Progenitor cell of endocrine pancreas (in vitro differentiated cells): ENCODE measurements at regions not wholly inside any gene's neighbourhood (a gene's known extent, or its start where the extent isn't known, plus 50 kb on each side); places are given as distances from the start of the nearest gene placed in this dataset.
A peak's percentile ranks its signal among the peaks of the same experiment; 100 is the strongest.
"Not testable (repeated sequence)": the region's sequence is repeated elsewhere in the genome, so short reads cannot be mapped to it uniquely, and the experiment has no call there.

ENCODE experiments used
- DNase-seq: peaks from one replicate; pipeline ENCODE4 v3.0.0; 2021; ENCODE audit warnings: low spot score; ENCODE audit not compliant: unreplicated experiment
- H3K27ac Mint-ChIP-seq: 2 replicates; pipeline ENCODE4 v1.8.0; 2021; ENCODE audit warnings: mild to moderate bottlenecking, moderate library complexity, mixed read lengths
- H3K27me3 Mint-ChIP-seq: 2 replicates; pipeline ENCODE4 v1.8.0; 2021; ENCODE audit warnings: mixed read lengths
- H3K36me3 Mint-ChIP-seq: 2 replicates; pipeline ENCODE4 v1.8.0; 2022; ENCODE audit warnings: mixed read lengths; ENCODE audit not compliant: insufficient read depth
- H3K4me1 Mint-ChIP-seq: 2 replicates; pipeline ENCODE4 v1.8.0; 2021; ENCODE audit warnings: low read depth, mixed read lengths
- H3K4me3 Mint-ChIP-seq: 2 replicates; pipeline ENCODE4 v1.8.0; 2021; ENCODE audit warnings: low read depth, mild to moderate bottlenecking, moderate library complexity, mixed read lengths
- H3K9me3 Mint-ChIP-seq: 2 replicates; pipeline ENCODE4 v1.8.0; 2021; ENCODE audit warnings: low read depth, mixed read lengths
- CTCF ChIP-seq: fragments of 200-600 bp; sonication (generic); IDR thresholded peaks from one replicate; pipeline ENCODE4 v1.5.0; 2021; ENCODE audit warnings: antibody characterized with exemption, mild to moderate bottlenecking; ENCODE audit not compliant: unreplicated experiment

DNA sequence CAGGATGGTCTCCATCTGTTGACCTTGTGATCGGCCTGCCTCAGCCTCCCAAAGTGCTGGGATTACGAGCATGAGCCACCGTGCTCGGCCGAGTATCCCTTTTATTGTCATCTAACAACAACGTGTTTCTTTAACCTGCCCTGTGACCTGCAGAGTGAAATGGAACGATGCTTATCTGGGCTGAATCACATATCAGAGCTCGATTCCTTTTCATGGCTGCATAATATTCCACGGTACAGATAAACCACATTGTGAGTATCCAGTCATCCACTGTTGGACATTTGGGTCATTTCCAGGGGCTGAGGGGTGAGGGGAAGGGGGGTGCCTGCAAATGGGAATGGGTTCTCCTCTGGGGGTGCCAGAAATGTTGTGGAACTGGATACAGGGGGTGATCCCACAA, 260.0 kb downstream of the ASMT start:
- peaks cover 3% of the 10 kb centered on the region for H3K9me3 Mint-ChIP-seq
- TF ChIP-seq CTCF = no peak

DNA sequence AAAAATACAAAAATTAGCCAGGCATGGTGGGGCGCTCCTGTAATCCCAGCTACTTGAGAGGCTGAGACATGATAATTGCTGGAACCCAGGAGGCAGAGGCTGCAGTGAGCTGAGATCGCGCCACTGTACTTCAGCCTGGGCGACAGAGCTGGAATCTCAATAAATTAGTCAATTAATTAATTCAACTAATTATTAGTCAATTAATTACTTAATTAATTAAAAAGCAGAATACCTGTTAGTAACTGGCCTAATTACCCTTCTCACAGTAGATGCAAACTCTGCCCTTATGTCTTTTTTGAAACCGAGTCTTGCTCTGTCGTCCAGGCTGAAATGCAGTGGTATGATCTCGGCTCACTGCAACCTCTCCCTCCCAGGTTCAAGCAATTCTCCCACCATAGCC, 261.2 kb downstream of the ASMT start:
- Mint-ChIP-seq H3K9me3 (peaks cover 3% of the 10 kb centered on the region), H3K4me3 (no peak overlapping the region), H3K27me3 (peaks cover 10% of the 10 kb centered on the region), H3K27ac (no peak overlapping the region), H3K36me3 (no peaks in the 10 kb centered on the region), H3K4me1 (no peaks in the 10 kb centered on the region)
- TF ChIP-seq CTCF = no peak
- DNase-seq = no peak

More for the DNA sequence above, 260.0 kb downstream of the ASMT start:
- Mint-ChIP-seq H3K36me3 (no peaks in the 10 kb centered on the region), H3K27ac (no peak overlapping the region), H3K27me3 (peaks cover 5% of the 10 kb centered on the region), H3K4me3 (no peak overlapping the region), H3K4me1 (no peaks in the 10 kb centered on the region)
- DNase-seq = no peak

GRCh38 chrX:1877780-1878179, 262.9 kb downstream of the ASMT start:
- H3K4me3 Mint-ChIP-seq = no peak overlapping the region
- no peak for TF ChIP-seq CTCF
- H3K9me3 Mint-ChIP-seq = peaks cover 3% of the 10 kb centered on the region
- DNase-seq = no peak
- no peak overlapping the region for H3K27ac Mint-ChIP-seq
- H3K36me3 Mint-ChIP-seq = no peaks in the 10 kb centered on the region
- H3K4me1 Mint-ChIP-seq = no peaks in the 10 kb centered on the region
- peaks cover 10% of the 10 kb centered on the region for H3K27me3 Mint-ChIP-seq

- H3K36me3 Mint-ChIP-seq, H3K4me3 Mint-ChIP-seq, H3K27me3 Mint-ChIP-seq, H3K4me1 Mint-ChIP-seq, DNase-seq, H3K9me3 Mint-ChIP-seq: not testable (repeated sequence)
- H3K27ac Mint-ChIP-seq = peak overlapping the region; percentile 38
These were observed 266.3 kb downstream of the ASMT start for GRCh38 chrX:1880884-1881817.

DNA sequence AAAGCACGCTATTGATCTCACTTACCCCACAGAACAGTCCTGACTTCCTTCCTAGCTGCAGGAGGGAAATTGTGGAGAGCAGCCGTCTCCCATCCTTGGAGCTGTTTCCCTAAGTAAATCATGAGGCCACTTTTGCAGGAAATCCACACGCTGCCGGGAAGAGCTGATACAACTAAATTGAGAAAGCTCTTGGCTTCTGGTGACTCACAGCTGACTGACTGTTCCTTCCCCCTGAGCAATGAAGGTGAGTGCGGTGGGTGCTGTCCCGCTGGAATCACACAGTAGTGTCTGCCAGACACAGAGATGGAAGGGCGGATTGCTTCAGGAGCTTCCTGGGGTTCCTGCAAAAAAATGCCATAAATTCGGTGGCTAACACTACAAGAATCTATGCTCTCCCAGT, 268.9 kb downstream of the ASMT start:
- no peak for DNase-seq
- no peaks in the 10 kb centered on the region for H3K4me1 Mint-ChIP-seq
- H3K4me3 Mint-ChIP-seq = no peak overlapping the region
- TF ChIP-seq CTCF = no peak
- H3K9me3 Mint-ChIP-seq = peaks cover 10% of the 10 kb centered on the region
- H3K27me3 Mint-ChIP-seq = peaks cover 5% of the 10 kb centered on the region
- H3K27ac Mint-ChIP-seq = no peak overlapping the region
- no peaks in the 10 kb centered on the region for H3K36me3 Mint-ChIP-seq

DNA sequence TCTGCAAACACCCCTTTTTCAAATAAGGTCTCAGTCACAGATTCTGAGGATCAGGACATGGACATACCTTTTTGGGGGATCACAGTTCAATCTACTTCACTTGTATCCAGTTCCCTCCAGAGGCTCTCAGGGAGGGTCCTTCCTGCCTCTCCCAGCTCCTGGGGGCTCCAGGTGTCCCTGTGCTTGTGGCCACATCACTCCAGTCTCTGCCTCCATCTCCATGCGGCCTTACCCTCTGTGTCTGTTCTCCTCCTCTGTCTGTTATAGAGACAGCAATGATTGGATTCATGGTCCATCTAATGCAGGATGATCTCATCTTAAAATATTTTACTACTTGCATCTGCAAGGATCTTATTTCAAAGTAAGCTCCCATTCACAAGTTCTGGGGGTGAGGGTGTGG, 269.6 kb downstream of the ASMT start:
- Mint-ChIP-seq H3K4me3 (no peak overlapping the region), H3K27ac (no peak overlapping the region), H3K27me3 (peaks cover 5% of the 10 kb centered on the region), H3K4me1 (no peaks in the 10 kb centered on the region), H3K36me3 (no peaks in the 10 kb centered on the region), H3K9me3 (peaks cover 7% of the 10 kb centered on the region)
- no peak for DNase-seq
- no peak for TF ChIP-seq CTCF
